ENCODE measurements at regions not wholly inside any gene's neighbourhood (a gene's known extent, or its start where the extent isn't known, plus 50 kb on each side); places are given as distances from the start of the nearest gene placed in this dataset.

DNA sequence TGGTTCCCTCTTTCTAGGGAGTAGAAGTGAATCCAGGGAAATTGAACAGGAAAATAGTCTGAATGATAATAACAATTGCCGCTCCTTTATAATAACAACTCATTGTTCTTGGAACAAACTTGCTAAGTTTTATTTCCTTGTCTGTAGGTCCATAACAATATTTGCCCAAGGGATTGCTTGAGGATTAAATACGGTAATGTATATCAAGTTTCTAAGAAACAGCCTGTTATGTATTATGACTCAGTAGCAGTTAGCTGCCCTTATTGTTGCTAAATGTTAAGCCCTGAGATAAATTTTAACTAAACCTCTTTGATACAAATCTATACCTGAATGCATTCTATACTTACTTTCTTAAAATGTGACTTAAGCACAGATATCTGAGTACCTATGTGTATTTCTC is 215.9 kb upstream of the AADAT start:
- no peak for DNase-seq (ENCODE audit: extremely low spot score)
- ChIA-PET CTCF (interaction anchor here (2.6 kb wide), 1 partner anchor 46 kb away, joined by 10 read pairs; no protein-coding TSS in a partner anchor), POLR2A (no interaction called here)
- no peak for TF ChIP-seq CTCF (IDR thresholded peaks at IDR 0.05; ENCODE audit: control extremely low read depth, extremely low read depth, low read depth, missing control alignments)

GRCh38 chr4:170281027-170281426 is 191.3 kb upstream of the AADAT start:
- ChIA-PET POLR2A (no interaction called here), CTCF (interaction anchor here (1.2 to 4.6 kb wide), 2 partner anchors 11 to 21 kb away, joined by 3 to 30 read pairs; no protein-coding TSS in a partner anchor)
- no peak for DNase-seq (ENCODE audit: extremely low spot score)
- TF ChIP-seq CTCF (IDR thresholded peaks at IDR 0.05; ENCODE audit: control extremely low read depth, extremely low read depth, low read depth, missing control alignments) = no peak

DNA sequence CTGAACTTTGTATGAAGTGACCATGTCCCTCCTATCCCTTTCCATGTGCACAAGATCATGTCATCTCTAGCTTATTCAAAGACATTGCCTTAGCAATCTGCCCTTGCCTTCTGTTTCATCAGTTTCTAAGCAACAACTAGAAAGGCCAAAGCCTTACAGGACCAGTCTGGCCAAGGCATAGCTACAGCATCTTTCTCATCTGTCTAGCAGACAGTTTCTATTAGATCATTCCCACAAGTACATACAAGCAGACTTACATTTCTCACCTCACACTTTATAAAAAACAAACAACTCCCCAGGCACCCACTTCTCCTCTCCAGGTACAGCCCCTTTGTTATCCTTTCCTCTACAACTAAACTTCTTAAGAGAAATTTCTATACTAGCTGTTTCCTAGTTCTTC is 188.7 kb upstream of the AADAT start:
- ChIA-PET CTCF (interaction anchor here (1.0 to 4.6 kb wide), 7 partner anchors 10 to 96 kb away, joined by 3 to 30 read pairs (median 5); no protein-coding TSS in a partner anchor), POLR2A (interaction anchor here (0.5 kb wide), 1 partner anchor 531 kb away, joined by 10 read pairs; no protein-coding TSS in a partner anchor)
- no peak for TF ChIP-seq CTCF (IDR thresholded peaks at IDR 0.05; ENCODE audit: control extremely low read depth, extremely low read depth, low read depth, missing control alignments)
- no peak for DNase-seq (ENCODE audit: extremely low spot score)

- ChIA-PET CTCF (interaction anchor here (2.2 to 9.0 kb wide), 2 partner anchors 13 to 15 kb away, joined by 6 to 117 read pairs; no protein-coding TSS in a partner anchor), POLR2A (no interaction called here)
- DNase-seq (ENCODE audit: extremely low spot score) = no peak
- TF ChIP-seq CTCF (IDR thresholded peaks at IDR 0.05; ENCODE audit: control extremely low read depth, extremely low read depth, low read depth, missing control alignments) = no peak
Measured at GRCh38 chr4:170274616-170275015, 184.9 kb upstream of the AADAT start.

DNA sequence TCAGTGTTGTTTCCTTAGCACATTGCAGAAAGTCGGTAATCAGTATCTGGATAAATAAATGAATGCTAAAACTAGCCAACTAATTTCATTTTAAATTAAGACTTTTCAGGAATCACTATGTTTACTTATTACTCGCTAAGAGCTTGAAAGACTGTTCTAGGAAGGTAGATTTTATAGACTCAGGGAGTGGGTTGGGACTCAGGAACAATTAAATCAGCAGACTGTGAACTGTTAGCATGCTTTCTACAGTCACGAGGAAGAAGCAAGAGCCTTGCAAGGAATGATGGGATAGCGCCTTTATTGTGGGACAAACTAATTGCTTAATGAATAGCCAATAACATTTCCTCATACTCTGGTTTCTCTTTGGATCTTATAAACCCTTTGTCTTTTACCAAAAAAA is 183.2 kb upstream of the AADAT start:
- POLR2A ChIA-PET = no interaction called here
- DNase-seq (ENCODE audit: extremely low spot score) = no peak
- CTCF ChIA-PET = interaction anchor here (1.3 to 9.0 kb wide), 3 partner anchors 10 to 15 kb away, joined by 4 to 117 read pairs (median 6); no protein-coding TSS in a partner anchor
- TF ChIP-seq CTCF (IDR thresholded peaks at IDR 0.05; ENCODE audit: control extremely low read depth, extremely low read depth, low read depth, missing control alignments) = no peak

DNA sequence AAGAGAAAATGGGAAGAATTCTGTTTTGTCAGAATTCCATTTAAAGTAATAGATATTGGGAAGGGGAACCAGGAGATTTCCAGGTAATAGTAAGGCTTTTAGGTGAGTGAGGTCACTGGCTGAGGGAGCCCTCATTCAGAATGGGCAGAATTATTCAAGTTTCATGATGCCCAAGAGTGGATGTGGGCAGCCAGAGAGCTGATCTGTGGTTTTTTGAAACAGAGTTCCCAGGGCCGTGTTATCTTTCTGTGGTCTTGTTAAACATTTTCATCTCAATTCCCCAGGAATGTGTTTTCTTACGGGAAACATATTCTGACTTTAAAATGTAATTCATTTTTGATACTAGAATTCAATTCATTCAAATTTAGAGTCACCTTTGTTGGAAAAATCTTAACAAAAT is 182.0 kb upstream of the AADAT start:
- TF ChIP-seq CTCF (IDR thresholded peaks at IDR 0.05; ENCODE audit: control extremely low read depth, extremely low read depth, low read depth, missing control alignments) = no peak
- ChIA-PET POLR2A (no interaction called here), CTCF (interaction anchor here (3.9 to 9.0 kb wide), 2 partner anchors 12 to 103 kb away, joined by 14 to 117 read pairs; no protein-coding TSS in a partner anchor)
- no peak for DNase-seq (ENCODE audit: extremely low spot score)

All from GM10248 (cell line).